Activated CD4-positive, alpha-beta T cell treated with anti-CD3 and anti-CD28 coated beads for 36 hours (primary cell): ENCODE measurements at regions not wholly inside any gene's neighbourhood (a gene's known extent, or its start where the extent isn't known, plus 50 kb on each side); places are given as distances from the start of the nearest gene placed in this dataset.

Experiments used
- ATAC-seq: fragments of 200-7000 bp; cut with Tn5 transposase; one replicate; pipeline ENCODE4 v1.10.0; 2021; ENCODE audit warnings: mild to moderate bottlenecking, moderate library complexity
- CTCF ChIA-PET: fragments of 350-600 bp; sonication (Branson Sonifier 250); formaldehyde crosslinking; loops from one replicate; lab custom pipeline; 2021; ENCODE audit warnings: antibody characterized with exemption; lab: Charles Lee
- POLR2A ChIA-PET: fragments of 350-600 bp; sonication (Branson Sonifier 250); formaldehyde crosslinking; loops from one replicate; lab custom pipeline; 2021; ENCODE audit warnings: antibody characterized with exemption, inconsistent platforms; lab: Charles Lee
- DNase-seq: peaks from one replicate; pipeline ENCODE4 v3.0.0-alpha.2; 2020
- H3K27ac Mint-ChIP-seq: one replicate; pipeline ENCODE4 v1.8.0; 2021; ENCODE audit warnings: mixed read lengths
- H3K27me3 Mint-ChIP-seq: one replicate; pipeline ENCODE4 v1.8.0; 2021; ENCODE audit warnings: mixed read lengths
- H3K36me3 Mint-ChIP-seq: one replicate; pipeline ENCODE4 v1.8.0; 2021; ENCODE audit warnings: low read depth, mixed read lengths
- H3K4me1 Mint-ChIP-seq: one replicate; pipeline ENCODE4 v1.8.0; 2021; ENCODE audit warnings: mixed read lengths
- H3K4me3 Mint-ChIP-seq: one replicate; pipeline ENCODE4 v1.8.0; 2021; ENCODE audit warnings: mild to moderate bottlenecking, moderate library complexity, mixed read lengths
- H3K9me3 Mint-ChIP-seq: one replicate; pipeline ENCODE4 v1.8.0; 2021; ENCODE audit warnings: low read depth, mixed read lengths
- intact Hi-C, 2 experiments: fragments of 100-400 bp; cut with DNase I in 1 of 2; cut with micrococcal nuclease in 1 of 2; formaldehyde crosslinking; loops; one replicate each; pipeline versions ENCODE4 v1.14.2 to v1.15.1; 2022 to 2024; cut with DNase I, micrococcal nuclease

DNA sequence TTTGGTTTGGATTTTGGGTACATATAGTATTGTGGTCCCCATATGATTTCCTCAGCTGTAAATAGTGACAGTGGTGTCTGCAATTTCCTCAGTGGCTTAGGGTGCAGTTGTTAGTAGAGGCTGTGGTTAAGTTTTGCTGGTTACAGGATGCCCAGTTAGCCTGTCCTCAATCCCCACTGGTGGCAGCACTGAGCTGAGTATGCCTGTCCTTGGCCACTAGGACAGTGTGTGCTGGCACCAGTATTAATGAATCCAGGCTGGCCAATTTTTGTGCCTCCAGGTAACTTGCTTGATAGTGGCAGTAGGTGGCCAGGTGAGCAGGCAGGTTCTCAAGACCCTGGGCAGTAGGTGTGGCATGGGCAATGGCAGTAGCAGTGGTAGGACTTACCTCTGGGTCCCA lies 973.1 kb downstream of the TMEM182 start:
- intact Hi-C loops, result no loop called here
- ChIA-PET CTCF (no interaction called here), POLR2A (no interaction called here)
- no peak for DNase-seq
- Mint-ChIP-seq H3K36me3 (no peaks in the 10 kb centered on the region), H3K4me3 (no peak overlapping the region), H3K4me1 (no peaks in the 10 kb centered on the region), H3K27me3 (no peaks in the 10 kb centered on the region), H3K9me3 (peaks cover 27% of the 10 kb centered on the region), H3K27ac (no peak overlapping the region)
- ATAC-seq, result no peak

DNA sequence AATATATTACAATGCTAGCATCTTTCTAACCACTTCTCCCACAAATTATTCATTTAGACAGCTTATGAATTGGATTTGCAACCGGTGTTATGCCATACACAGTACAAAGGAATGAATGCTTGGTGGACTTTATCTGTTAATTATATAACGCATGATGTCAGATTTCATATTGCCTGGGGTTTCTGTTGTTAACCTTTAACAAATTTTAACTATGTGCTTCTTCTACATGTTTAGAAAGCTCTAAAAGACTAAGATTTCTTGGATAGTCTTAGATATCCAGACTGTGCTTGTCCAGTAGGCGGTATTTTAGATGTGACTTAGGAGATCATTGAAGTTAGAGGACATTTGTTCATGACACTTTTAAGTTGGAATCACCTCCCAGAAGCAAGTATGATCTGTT lies 976.3 kb downstream of the TMEM182 start:
- ATAC-seq (no peak), DNase-seq (no peak)
- ChIA-PET CTCF (interaction anchor here (0.6 kb wide), 1 partner anchor 8 kb away, joined by 3 read pairs; no protein-coding TSS in a partner anchor), POLR2A (no interaction called here)
- Mint-ChIP-seq H3K27me3 (no peaks in the 10 kb centered on the region), H3K27ac (no peak overlapping the region), H3K9me3 (peaks cover 17% of the 10 kb centered on the region), H3K36me3 (no peaks in the 10 kb centered on the region), H3K4me3 (no peak overlapping the region), H3K4me1 (no peaks in the 10 kb centered on the region)
- intact Hi-C loops, result no loop called here

DNA sequence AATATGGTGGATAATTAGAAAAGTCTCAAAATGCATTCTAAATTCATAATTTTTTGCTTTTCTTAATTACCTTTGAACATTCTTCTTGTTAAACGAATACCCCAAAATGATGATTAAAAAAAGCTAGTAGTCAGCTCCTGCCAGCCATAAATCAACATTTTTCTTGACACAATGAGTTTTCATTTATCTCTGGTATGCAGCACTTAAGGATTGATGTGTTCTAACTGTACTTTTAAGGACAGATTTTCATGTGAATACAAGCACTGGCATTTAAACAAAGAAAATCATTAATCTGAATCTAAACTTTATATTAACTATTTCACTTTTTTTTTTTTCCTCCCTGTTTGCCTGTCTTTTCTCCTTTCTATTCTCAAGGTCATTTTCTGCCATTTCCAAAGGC lies 976.8 kb downstream of the TMEM182 start:
- H3K4me3 Mint-ChIP-seq, result no peak overlapping the region
- intact Hi-C loops, result no loop called here
- POLR2A ChIA-PET, result no interaction called here
- DNase-seq (no peak), ATAC-seq (no peak)
- H3K9me3 Mint-ChIP-seq, result peaks cover 15% of the 10 kb centered on the region
- H3K36me3 Mint-ChIP-seq, result no peaks in the 10 kb centered on the region
- H3K27ac Mint-ChIP-seq, result no peak overlapping the region
- H3K27me3 Mint-ChIP-seq, result no peaks in the 10 kb centered on the region
- CTCF ChIA-PET, result interaction anchor here (0.6 kb wide), 1 partner anchor 7 kb away, joined by 3 read pairs; no protein-coding TSS in a partner anchor
- no peaks in the 10 kb centered on the region for H3K4me1 Mint-ChIP-seq

DNA sequence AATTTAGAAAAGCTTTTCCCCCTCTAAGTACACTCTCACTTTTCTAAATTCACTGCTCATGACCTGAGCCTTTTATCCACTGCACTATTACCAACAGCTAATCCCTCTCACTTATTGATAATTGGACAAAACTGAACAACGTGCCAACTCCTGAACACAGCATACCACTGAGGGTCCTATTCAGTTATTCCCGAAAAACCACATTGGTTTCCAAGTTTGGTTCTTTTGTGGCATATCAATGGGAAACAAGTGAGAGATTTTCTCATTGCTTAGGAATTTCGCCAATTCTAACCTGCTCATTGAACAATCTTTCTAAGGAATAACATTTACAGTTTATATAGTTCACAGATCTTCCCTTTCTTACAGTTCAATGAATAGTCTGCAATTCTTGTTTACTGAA lies 977.4 kb downstream of the TMEM182 start:
- no peaks in the 10 kb centered on the region for H3K27me3 Mint-ChIP-seq
- no peak overlapping the region for H3K27ac Mint-ChIP-seq
- DNase-seq (no peak), ATAC-seq (no peak)
- no peaks in the 10 kb centered on the region for H3K36me3 Mint-ChIP-seq
- H3K4me1 Mint-ChIP-seq, result no peaks in the 10 kb centered on the region
- H3K4me3 Mint-ChIP-seq, result no peak overlapping the region
- peaks cover 10% of the 10 kb centered on the region for H3K9me3 Mint-ChIP-seq
- ChIA-PET CTCF (no interaction called here), POLR2A (no interaction called here)
- intact Hi-C loops, result no loop called here

DNA sequence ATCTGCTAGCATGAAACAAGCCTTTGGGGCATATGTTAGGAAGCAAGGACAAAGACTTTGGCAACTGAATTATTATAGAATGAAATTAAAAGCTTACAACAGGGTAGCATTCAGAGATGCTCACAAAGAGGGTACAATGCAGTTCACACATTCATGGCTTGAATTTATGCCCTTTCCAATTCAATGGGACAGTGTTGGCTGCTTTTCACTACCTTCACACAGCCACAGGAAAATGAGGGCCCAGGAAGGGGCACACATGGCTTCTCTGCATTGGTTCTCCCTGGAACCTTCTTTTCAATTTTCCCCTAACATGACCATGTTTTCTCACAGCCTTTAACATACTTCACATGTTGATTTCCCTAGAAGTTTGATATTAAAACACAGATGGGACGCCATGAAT lies 978.1 kb downstream of the TMEM182 start:
- Mint-ChIP-seq H3K9me3 (peaks cover 6% of the 10 kb centered on the region), H3K4me1 (no peaks in the 10 kb centered on the region), H3K27me3 (no peaks in the 10 kb centered on the region), H3K27ac (no peak overlapping the region), H3K36me3 (no peaks in the 10 kb centered on the region), H3K4me3 (no peak overlapping the region)
- ATAC-seq (no peak), DNase-seq (no peak)
- CTCF ChIA-PET, result no interaction called here
- POLR2A ChIA-PET, result no interaction called here
- intact Hi-C loops, result no loop called here

DNA sequence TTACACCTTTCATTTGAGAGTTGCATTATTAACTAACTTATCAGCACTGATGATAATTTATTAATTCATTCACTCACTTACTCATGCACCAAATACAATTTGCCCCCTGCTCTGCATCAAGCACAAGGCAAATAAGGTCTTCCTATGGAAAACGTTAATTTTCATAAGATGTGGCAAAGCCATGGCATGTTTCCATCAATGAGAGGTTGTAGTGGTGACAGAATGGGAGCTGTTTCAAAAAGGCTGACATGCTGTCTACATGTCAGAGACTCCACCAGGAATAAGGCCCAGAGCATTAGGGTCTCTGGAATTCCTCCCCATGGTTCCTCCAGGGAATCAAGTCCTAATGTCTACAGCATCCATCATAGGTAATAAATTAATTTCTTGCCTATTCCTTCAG lies 978.8 kb downstream of the TMEM182 start:
- Mint-ChIP-seq H3K4me3 (no peak overlapping the region), H3K4me1 (no peaks in the 10 kb centered on the region), H3K27ac (no peak overlapping the region), H3K9me3 (peaks cover 5% of the 10 kb centered on the region), H3K36me3 (no peaks in the 10 kb centered on the region), H3K27me3 (no peaks in the 10 kb centered on the region)
- intact Hi-C loops, result no loop called here
- POLR2A ChIA-PET, result no interaction called here
- DNase-seq, result no peak
- CTCF ChIA-PET, result no interaction called here
- no peak for ATAC-seq

DNA sequence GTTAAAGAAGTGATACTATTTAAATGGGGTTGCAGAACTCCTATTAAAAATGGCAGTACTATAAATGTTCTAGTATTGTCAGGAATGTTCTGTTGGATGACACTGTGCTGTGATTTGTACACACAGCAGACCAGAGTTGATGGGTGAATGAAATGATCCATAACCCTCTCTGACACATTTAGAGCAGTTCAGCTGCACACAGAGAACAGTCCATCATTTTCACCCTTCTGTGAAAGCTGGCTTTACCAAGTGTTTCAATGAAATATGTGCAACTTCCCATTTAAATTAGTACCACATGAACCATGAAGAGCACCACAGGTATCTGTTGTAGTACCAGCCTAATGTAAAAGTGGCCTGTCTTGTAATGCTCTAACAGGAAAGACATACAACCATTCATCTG lies 981.4 kb downstream of the TMEM182 start:
- no peaks in the 10 kb centered on the region for H3K27me3 Mint-ChIP-seq
- ChIA-PET CTCF (no interaction called here), POLR2A (no interaction called here)
- H3K27ac Mint-ChIP-seq, result no peak overlapping the region
- intact Hi-C loops, result no loop called here
- no peak overlapping the region for H3K4me3 Mint-ChIP-seq
- DNase-seq (no peak), ATAC-seq (no peak)
- H3K4me1 Mint-ChIP-seq, result no peaks in the 10 kb centered on the region
- H3K9me3 Mint-ChIP-seq, result peaks cover 3% of the 10 kb centered on the region
- H3K36me3 Mint-ChIP-seq, result no peaks in the 10 kb centered on the region

DNA sequence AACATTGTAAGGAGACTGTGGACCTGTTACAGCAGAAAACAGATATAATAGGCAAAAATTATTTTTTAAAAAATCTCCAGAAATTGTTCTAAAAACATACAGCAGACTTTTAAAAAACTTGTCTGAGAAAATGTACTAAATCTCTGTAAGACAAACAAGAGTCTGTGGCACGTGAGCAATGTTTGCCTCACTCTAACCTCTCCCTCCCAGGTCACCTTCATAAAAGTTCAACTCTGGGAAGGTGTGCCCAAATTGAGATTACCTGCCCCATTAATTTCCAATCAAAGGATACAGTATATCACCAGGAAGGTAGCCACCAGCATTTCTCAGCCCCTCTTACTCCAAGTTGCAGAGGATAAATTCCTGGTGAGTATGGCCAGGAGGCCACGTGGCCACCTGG lies 992.7 kb downstream of the TMEM182 start:
- peaks cover 4% of the 10 kb centered on the region for H3K9me3 Mint-ChIP-seq
- no peak for DNase-seq
- CTCF ChIA-PET, result interaction anchor here (0.5 kb wide), 1 partner anchor 457 kb away, joined by 3 read pairs; no protein-coding TSS in a partner anchor
- POLR2A ChIA-PET, result interaction anchor here (0.6 kb wide), 1 partner anchor 10 kb away, joined by 3 read pairs; no protein-coding TSS in a partner anchor
- no peak for ATAC-seq
- H3K4me1 Mint-ChIP-seq, result no peaks in the 10 kb centered on the region
- no peak overlapping the region for H3K4me3 Mint-ChIP-seq
- no peak overlapping the region for H3K27ac Mint-ChIP-seq
- intact Hi-C loops, result no loop called here
- H3K36me3 Mint-ChIP-seq, result no peaks in the 10 kb centered on the region
- H3K27me3 Mint-ChIP-seq, result no peaks in the 10 kb centered on the region

DNA sequence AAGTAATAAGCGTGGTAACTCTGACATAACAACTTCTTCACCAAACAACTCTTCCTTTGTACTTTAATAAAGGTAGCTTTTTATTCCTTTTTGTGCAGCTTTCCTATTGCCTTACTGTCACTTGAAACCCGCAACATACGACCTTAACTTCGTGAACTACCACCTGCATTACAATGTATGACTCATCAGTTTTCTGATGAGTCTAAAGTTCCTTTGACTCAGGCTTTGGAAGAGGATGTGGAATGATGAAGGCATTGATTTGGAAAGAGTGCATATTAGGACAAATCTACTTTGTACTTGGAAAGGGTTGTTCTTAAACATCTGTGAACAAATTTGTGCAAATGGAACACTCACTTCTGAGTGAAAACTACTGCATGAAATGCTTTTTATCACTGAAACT lies 1012.1 kb downstream of the TMEM182 start:
- Mint-ChIP-seq H3K4me1 (no peaks in the 10 kb centered on the region), H3K4me3 (no peak overlapping the region), H3K27ac (no peak overlapping the region), H3K27me3 (no peaks in the 10 kb centered on the region), H3K36me3 (no peaks in the 10 kb centered on the region), H3K9me3 (peaks cover 17% of the 10 kb centered on the region)
- intact Hi-C loops, result no loop called here
- ChIA-PET POLR2A (no interaction called here), CTCF (no interaction called here)
- ATAC-seq (no peak), DNase-seq (no peak)

DNA sequence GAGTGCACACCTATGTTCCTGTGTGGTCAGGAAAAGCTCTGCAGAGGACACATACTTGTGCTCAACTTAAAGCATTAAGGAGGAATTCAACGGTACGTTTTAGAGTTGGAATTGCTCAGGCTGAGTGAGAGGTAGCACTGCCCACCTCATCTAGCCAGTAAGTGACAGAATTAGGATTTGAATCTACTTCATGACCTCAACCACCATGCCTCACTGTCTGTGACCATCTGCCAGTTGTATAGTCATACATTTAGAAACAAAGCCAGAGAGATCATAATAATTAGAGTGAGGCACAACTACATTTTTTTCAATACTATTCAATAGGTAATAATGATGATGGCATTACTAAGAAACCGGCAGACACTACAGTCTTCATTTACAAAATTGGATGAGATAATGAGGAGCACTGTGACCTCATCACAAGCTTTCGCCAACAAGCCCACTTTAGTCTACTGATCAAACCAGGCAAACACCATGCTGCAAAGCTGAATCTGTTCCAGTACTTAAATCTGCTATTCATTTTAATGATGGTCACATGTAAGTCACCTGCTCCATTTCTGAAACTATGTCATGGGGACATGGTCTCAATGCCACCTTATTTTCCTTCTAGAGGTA lies 1018.4 kb downstream of the TMEM182 start:
- Mint-ChIP-seq H3K4me3 (no peak overlapping the region), H3K4me1 (no peaks in the 10 kb centered on the region), H3K9me3 (peaks cover 9% of the 10 kb centered on the region), H3K27ac (no peak overlapping the region), H3K27me3 (no peaks in the 10 kb centered on the region), H3K36me3 (no peaks in the 10 kb centered on the region)
- ATAC-seq, result no peak
- CTCF ChIA-PET, result no interaction called here
- POLR2A ChIA-PET, result no interaction called here
- DNase-seq, result no peak
- intact Hi-C loops, result no loop called here

DNA sequence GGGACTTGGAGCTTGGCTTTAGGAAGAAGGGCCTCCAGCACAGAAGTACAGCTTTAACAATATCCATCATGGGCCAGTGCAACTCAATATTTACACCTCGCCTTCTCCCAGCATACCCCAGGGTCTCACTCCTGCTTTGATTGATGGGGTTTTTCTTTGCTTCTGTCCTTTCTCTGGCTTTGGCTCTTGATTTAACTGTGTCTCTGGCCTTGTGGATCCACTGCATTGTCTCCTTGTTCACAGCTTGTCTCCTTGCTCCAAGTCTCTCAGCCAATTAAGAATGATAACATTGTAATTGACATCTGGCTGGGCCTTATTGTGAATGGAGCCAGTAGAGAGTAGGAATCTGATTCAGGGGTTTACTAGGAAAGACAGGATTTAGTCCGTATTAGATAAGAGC lies 1019.5 kb downstream of the TMEM182 start:
- Mint-ChIP-seq H3K27ac (no peak overlapping the region), H3K9me3 (peaks cover 2% of the 10 kb centered on the region), H3K27me3 (no peaks in the 10 kb centered on the region), H3K4me3 (no peak overlapping the region), H3K36me3 (no peaks in the 10 kb centered on the region), H3K4me1 (no peaks in the 10 kb centered on the region)
- no peak for ATAC-seq
- DNase-seq, result no peak
- ChIA-PET CTCF (no interaction called here), POLR2A (no interaction called here)
- intact Hi-C loops, result no loop called here

DNA sequence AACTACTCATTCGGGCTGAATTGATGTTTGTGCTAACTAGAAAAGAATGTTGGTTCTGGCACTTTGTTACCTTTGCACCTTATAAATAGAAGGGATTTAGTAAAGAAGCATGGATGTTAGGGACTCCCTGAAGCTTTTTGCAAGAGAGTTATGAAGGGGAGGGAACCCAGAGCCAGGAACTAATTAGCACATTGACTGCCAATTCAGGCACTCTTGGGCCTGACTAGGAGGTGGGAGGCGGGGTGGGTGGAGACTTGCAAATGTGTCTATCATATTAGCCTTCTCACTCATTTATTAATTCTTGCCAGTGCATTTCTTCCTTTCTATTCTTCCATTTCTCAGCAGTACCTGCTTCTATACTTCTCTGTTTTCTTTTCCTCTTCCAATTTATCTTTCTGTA lies 1022.4 kb downstream of the TMEM182 start:
- no peaks in the 10 kb centered on the region for H3K9me3 Mint-ChIP-seq
- no peak for ATAC-seq
- no peaks in the 10 kb centered on the region for H3K36me3 Mint-ChIP-seq
- DNase-seq, result no peak
- no peak overlapping the region for H3K27ac Mint-ChIP-seq
- CTCF ChIA-PET, result no interaction called here
- no peaks in the 10 kb centered on the region for H3K27me3 Mint-ChIP-seq
- intact Hi-C loops, result no loop called here
- POLR2A ChIA-PET, result no interaction called here
- no peaks in the 10 kb centered on the region for H3K4me1 Mint-ChIP-seq
- H3K4me3 Mint-ChIP-seq, result no peak overlapping the region
